NCI-H1694 (cell line): ENCODE measurements at regions not wholly inside any gene's neighbourhood (a gene's known extent, or its start where the extent isn't known, plus 50 kb on each side); places are given as distances from the start of the nearest gene placed in this dataset.

Source experiments
- DNase-seq: peaks from one replicate; lab custom pipeline; 2025; lab: John Stamatoyannopoulos, UW

GRCh38 chr13:40191186-40191980 lies 475.1 kb downstream of the FOXO1 start:
- no peak for DNase-seq

- no peak for DNase-seq
Measured at GRCh38 chr13:40192452-40192851, 474.0 kb downstream of the FOXO1 start.

- DNase-seq = no peak
Measured at GRCh38 chr13:40192858-40193257, 473.6 kb downstream of the FOXO1 start.

DNA sequence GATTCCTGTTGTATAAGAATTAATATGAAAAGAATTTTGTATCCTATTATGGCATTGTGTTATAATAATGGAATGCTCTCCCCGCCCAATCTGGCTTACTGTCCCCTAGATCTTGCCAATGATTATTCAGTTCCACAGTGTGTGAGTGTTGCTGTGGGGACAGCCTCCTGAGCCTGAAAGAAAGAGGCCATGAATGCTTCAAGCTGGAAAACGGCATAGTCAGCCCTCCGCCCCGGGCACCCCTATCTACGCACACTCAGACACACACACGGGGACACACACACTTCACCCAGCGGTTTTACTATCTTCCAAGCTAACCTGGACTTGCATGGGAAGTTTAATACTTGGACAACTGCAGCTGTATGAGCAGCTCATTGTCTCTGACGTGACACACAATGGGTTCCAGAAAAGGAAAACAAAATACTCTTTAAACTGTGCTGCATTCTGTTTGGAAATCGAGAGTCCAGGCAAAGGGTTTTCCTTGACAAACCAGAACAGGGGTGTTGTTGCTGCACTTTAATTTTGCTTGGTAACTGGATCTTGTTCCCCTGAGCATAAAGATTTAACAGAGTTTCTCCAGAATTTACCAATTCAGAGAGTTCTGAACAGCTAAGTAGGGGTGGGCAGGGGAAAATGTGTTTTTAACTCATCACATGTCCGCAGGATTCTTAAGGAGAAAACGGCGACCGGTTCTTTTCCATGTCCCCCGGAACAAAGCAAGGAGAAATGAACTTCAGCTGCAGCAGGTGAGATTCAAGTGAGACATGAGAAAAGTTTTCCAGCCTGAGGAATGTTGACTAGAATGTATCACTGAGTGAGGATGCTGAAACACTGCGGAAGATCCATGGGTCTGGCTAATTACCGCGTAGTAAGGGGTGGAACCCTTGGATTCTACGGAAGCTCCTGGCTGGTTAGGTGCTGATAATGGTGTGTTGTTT lies 472.9 kb downstream of the FOXO1 start:
- no peak for DNase-seq

DNA sequence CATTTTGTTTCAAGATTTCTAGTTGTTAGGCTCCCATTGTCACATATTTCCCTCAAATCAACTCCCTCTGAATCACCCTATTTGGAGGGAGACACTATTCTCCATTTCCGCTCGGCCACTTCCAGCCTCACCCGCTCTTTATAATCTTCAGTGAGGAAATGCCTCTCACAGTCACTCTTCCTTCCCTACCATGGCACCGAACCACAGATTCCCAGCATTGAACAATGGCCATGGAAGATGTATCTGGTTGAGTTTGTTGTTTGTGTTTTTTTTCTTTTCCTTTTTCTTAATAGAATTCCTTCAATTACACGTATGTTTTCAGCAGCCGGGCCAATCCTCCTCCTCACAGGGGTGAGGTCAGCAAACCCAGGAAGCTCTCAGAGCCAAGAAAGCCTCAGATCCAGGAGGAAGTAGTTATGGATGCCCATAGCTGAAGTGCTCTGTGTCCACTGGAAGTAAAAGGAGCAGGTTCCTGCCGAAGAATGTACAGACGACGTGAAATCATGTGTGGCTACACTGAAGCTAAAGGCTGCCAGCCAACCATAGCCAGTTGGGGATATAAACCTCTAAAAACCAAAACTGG lies 472.1 kb downstream of the FOXO1 start:
- no peak for DNase-seq

DNA sequence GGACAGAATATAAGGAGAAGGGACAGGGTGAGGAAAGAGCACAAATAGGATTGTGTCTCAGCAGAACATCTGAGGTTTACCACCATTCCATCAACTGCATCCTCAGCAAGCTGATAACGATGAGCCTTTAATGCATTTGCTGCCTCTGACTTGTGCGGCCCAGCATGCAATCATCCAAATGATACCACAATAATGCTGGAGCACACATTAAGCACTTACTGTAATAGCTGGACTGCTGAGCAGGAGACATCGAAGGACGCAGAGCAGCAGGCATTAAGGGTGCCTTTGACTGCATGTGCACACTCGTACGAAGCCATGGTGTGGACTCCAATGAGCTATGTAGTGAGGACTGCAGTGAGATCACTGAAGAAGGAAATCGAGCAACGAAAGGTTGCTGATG lies 469.4 kb downstream of the FOXO1 start:
- DNase-seq = no peak

GRCh38 chr13:40197936-40198595 lies 468.4 kb downstream of the FOXO1 start:
- no peak for DNase-seq

GRCh38 chr13:40200273-40200978 lies 466.0 kb downstream of the FOXO1 start:
- DNase-seq = no peak

- no peak for DNase-seq
Measured at GRCh38 chr13:40204246-40204645, 462.2 kb downstream of the FOXO1 start.

DNA sequence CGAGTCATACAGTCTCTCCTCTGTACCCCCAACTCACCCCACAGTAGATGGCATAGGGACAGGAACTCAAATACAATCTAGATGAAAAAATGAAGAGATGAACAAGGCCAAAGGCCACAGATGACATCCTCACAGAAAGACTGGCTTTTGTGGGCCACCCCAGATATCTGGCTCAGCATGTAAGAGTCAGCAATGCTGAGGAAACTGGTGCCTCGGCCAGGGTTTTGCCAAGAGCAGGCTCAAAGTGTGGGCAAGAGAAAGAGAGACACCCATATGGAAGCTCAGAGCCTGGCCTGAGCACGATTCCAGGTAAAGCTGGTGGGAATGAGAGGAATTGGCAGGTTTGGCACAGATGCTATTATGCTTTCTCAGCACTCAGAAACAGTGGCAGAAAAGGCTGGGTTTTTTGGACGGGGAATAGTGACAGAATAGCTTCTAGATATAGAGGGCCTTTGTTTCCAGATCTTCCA lies 460.6 kb downstream of the FOXO1 start:
- no peak for DNase-seq

GRCh38 chr13:40206241-40207000 lies 460.0 kb downstream of the FOXO1 start:
- DNase-seq = peak; percentile 85

- no peak for DNase-seq
Measured at GRCh38 chr13:40207001-40207478, 459.4 kb downstream of the FOXO1 start.

- DNase-seq = no peak
Measured at GRCh38 chr13:40208517-40208916, 457.9 kb downstream of the FOXO1 start.

DNA sequence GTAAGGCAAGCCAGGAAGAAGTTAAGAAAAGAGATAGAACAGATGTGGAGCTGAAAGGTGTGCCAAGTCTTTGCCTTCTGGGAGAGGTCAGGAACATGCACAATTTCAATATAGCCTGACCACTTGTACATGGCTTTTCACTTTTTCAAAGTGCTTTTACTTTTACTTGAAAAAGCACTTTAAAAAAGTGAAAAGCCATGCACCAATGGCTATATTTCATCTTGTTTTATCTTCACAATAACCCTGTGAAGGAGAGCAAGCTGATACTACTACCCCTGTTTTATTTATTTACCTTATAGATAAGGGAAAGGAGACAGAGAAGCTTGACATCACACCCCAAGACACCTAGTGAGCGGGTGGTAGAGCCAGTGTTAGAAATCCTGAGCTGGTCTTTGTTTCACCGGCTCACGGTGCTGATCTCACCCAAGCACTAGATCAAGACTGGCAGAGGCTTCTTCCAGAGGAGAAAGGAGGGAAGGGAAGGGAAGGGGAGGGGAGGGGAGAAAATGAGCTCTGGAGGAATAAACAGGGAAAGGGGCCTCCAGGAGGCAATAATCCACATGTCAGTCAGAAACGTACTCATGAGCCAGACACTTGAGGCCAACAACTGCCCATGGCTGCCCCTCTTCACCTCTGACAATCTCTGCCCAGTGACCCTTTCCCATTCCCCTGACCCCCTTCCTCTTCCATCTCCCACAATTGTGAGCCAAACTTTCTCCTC lies 455.4 kb downstream of the FOXO1 start:
- no peak for DNase-seq

GRCh38 chr13:40211586-40211968 lies 454.9 kb downstream of the FOXO1 start:
- DNase-seq = no peak

DNA sequence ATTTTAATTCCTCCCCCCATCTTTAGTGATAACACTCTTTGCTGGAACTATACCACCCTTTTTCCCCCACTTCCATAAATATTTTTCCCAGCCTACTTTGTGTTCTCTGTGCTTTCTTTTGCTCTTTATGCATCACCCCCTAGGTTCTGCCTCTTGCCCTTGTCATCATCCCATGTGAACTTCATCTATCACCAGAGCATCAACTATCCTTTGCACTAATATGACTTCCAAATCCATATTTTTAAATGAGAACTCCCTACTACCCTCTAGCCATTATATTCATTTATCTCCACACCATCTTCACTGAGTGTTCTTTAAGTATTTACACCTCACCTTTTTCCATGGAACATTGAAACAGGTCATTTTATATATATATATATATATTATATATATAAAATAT lies 452.7 kb downstream of the FOXO1 start:
- DNase-seq = no peak

DNA sequence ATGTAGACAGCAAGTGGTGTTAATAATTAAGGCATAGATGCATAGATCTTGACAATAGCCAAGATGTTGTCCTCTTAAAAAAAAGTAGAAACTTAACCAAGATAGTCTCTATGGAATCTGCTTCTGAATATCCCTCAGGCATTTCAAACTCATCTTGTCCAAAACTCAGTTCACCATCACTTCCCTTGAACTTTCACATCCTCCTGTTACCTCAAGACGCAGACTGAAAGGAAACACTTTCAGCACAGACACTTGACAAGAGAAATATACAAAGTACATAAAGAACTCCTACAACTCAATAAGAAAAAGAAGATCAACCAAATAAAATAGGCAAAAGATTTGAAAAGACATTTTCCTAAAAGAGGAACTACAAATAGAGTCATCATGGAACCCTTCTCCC lies 451.1 kb downstream of the FOXO1 start:
- DNase-seq = no peak

DNA sequence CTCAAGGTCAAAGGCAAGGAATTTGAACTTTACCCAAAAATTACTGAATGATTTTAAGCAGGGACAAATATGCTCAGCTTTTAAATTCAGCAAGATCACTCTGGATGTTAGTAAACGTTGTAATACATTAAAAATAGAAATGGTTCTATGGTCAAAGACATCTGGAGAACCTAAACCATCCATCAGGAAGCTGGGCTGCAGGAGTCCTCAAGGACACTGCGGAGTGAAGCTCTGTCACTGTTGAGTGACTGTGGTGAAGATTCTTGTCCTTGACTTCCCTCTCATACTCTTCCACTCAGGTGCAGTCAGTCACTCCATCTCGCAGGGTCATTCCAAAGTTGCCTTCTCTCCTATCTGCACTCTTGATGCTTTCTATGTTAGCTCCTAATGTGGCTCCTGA lies 450.7 kb downstream of the FOXO1 start:
- no peak for DNase-seq

- no peak for DNase-seq
Measured at GRCh38 chr13:40217675-40218074, 448.8 kb downstream of the FOXO1 start.
